ENCODE measurements at regions not wholly inside any gene's neighbourhood (a gene's known extent, or its start where the extent isn't known, plus 50 kb on each side); places are given as distances from the start of the nearest gene placed in this dataset.

- FAIRE-seq = no peak
- POLR2A ChIA-PET = no interaction called here
Measured at GRCh38 chr2:120574620-120575019, 161.0 kb upstream of the GLI2 start.

More at GRCh38 chr2:120574620-120575019, 161.0 kb upstream of the GLI2 start:
- Histone ChIP-seq H3K79me2 (ENCODE audit: insufficient read depth, low read length) (no peaks in the 10 kb centered on the region), H3K4me2 (ENCODE audit: low read depth, low read length) (no peak overlapping the region), H3K9ac (ENCODE audit: insufficient read depth, low read depth, low read length) (no peak overlapping the region), H3K9me3 (ENCODE audit: low read length) (no peaks in the 10 kb centered on the region), H4K20me1 (ENCODE audit: insufficient read depth, low read length) (no peaks in the 10 kb centered on the region), H3K4me3 (replicated peaks in 1 of 3; ENCODE audit: insufficient read depth in 1 of 3, low read depth in 2 of 3, low read length in 3 of 3) (no peak overlapping the region), H3K27ac (ENCODE audit: extremely low read length, insufficient read depth, low read length) (no peak overlapping the region), H3K36me3 (replicated peaks in 1 of 2; ENCODE audit: control insufficient read depth in 1 of 2, insufficient read depth in 2 of 2, low read length in 2 of 2) (no peaks in the 10 kb centered on the region), H3K27me3 (ENCODE audit: control insufficient read depth in 1 of 2, insufficient read depth in 2 of 2, low read length in 2 of 2) (peaks cover 20 to 98% of the 10 kb centered on the region in 2 experiments), H2AFZ (ENCODE audit: low read length) (no peak overlapping the region), H3K4me1 (ENCODE audit: insufficient read depth, low read length) (peaks cover 13% of the 10 kb centered on the region)
- in situ Hi-C loops (cut with HindIII; ENCODE audit: extremely low pct_ligation_motif_present, low pct_unique_long_range_greater_than_20kb) = no loop called here
- no peak for TF ChIP-seq NFYB (CRISPR knock-in tag; IDR thresholded peaks at IDR 0.05)
- TF ChIP-seq MXD4 (CRISPR knock-in tag; IDR thresholded peaks at IDR 0.05) = no peak
- TF ChIP-seq ZNF672 (CRISPR knock-in tag; IDR thresholded peaks at IDR 0.05) = no peak
- TF ChIP-seq MAX (IDR thresholded peaks at IDR 0.05) = no peak
- TF ChIP-seq ZBTB43 (CRISPR knock-in tag; conservative IDR thresholded peaks at IDR 0.05) = no peak
- no peak for TF ChIP-seq ZNF253 (CRISPR knock-in tag; IDR thresholded peaks at IDR 0.05; ENCODE audit: borderline replicate concordance)
- no peak for TF ChIP-seq CREBL2 (CRISPR knock-in tag; IDR thresholded peaks at IDR 0.05; ENCODE audit: borderline replicate concordance)
- TF ChIP-seq PHF5A (CRISPR knock-in tag; IDR thresholded peaks at IDR 0.05; ENCODE audit: low read depth, unreplicated experiment) = no peak
- no peak for TF ChIP-seq ZNF589 (CRISPR knock-in tag; conservative IDR thresholded peaks at IDR 0.05)
- TF ChIP-seq TRAFD1 (CRISPR knock-in tag; IDR thresholded peaks at IDR 0.05; ENCODE audit: borderline replicate concordance) = no peak
- no peak for TF ChIP-seq MLLT10 (CRISPR knock-in tag; IDR thresholded peaks at IDR 0.05)
- no peak for TF ChIP-seq CREB3 (CRISPR knock-in tag; IDR thresholded peaks at IDR 0.05)
- TF ChIP-seq IKZF1 (IDR thresholded peaks at IDR 0.05) = no peak
- no peak for TF ChIP-seq IRF9 (CRISPR knock-in tag; IDR thresholded peaks at IDR 0.05; ENCODE audit: borderline replicate concordance)
- no peak for TF ChIP-seq ZNF800 (CRISPR knock-in tag; IDR thresholded peaks at IDR 0.05)
- no peak for TF ChIP-seq CSRNP2 (CRISPR knock-in tag; conservative IDR thresholded peaks at IDR 0.05; ENCODE audit: low read depth)
- CTCF ChIA-PET (ENCODE audit: low intra/inter-chr PET ratio, low total read pairs) = no interaction called here
- ATAC-seq = no peak
- no TSS peak for BruUV-seq (replicated peaks)
- DNase-seq (ENCODE audit: low spot score) = no peak
- 31% methylated on average over 4 of the region's 4 CpGs for WGBS (ENCODE audit: low lambda C conversion rate)
- intact Hi-C loops (cut with micrococcal nuclease; ENCODE audit: unreplicated experiment) = no loop called here
